Ishikawa (cell line): ENCODE measurements at regions not wholly inside any gene's neighbourhood (a gene's known extent, or its start where the extent isn't known, plus 50 kb on each side); places are given as distances from the start of the nearest gene placed in this dataset.

Source experiments
- CEBPB ChIP-seq: IDR thresholded peaks from 2 replicates; pipeline ENCODE4 v1.6.1; 2012
- CREB1 ChIP-seq: IDR thresholded peaks from 2 replicates; pipeline ENCODE4 v1.6.1; 2012; ENCODE audit warnings: low read depth
- EGR1 ChIP-seq: IDR thresholded peaks from 2 replicates; pipeline ENCODE4 v1.6.1; 2012
- EP300 ChIP-seq: IDR thresholded peaks from 2 replicates; pipeline ENCODE4 v1.6.1; 2012; ENCODE audit warnings: borderline replicate concordance
- FOXM1 ChIP-seq: IDR thresholded peaks from 2 replicates; pipeline ENCODE4 v1.6.1; 2012; ENCODE audit warnings: low read depth, borderline replicate concordance
- MAX ChIP-seq: IDR thresholded peaks from 2 replicates; pipeline ENCODE4 v1.6.1; 2012
- NFIC ChIP-seq: IDR thresholded peaks from 2 replicates; pipeline ENCODE4 v1.6.1; 2012
- RAD21 ChIP-seq: IDR thresholded peaks from 2 replicates; pipeline ENCODE4 v1.6.1; 2012; ENCODE audit warnings: low read depth
- REST ChIP-seq: IDR thresholded peaks from 2 replicates; pipeline ENCODE4 v1.6.1; 2012; ENCODE audit warnings: low read depth, mild to moderate bottlenecking
- TAF1 ChIP-seq: IDR thresholded peaks from 2 replicates; pipeline ENCODE4 v1.6.1; 2012; ENCODE audit warnings: low read depth, mild to moderate bottlenecking
- TCF12 ChIP-seq: IDR thresholded peaks from 2 replicates; pipeline ENCODE4 v1.6.1; 2012; ENCODE audit warnings: low read depth
- TEAD4 ChIP-seq: IDR thresholded peaks from 2 replicates; pipeline ENCODE4 v1.6.1; 2012
- USF1 ChIP-seq: IDR thresholded peaks from 2 replicates; pipeline ENCODE4 v1.6.1; 2012
- YY1 ChIP-seq: IDR thresholded peaks from 2 replicates; pipeline ENCODE4 v1.6.1; 2012; ENCODE audit warnings: low read depth
- ZBTB7A ChIP-seq: IDR thresholded peaks from 2 replicates; pipeline ENCODE4 v1.6.1; 2012; ENCODE audit warnings: low read depth

DNA sequence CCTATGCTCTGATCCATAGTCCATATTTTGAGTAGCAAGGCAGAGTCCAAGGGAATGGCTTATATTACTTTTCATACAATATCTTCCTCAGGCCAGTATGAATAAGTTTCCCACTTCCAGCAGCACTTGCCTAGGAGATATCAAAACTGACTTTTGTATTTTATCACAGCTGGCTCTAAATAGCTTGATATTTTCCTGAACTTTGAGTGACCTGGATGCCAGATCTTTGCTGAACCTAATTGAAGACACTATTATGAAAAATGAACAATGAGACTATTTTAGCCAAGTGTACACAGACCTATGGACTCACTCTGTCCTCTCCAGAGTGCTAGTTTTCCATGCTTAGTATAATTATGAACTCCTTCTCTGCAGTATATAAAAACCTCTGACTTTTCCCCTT is 475.6 kb upstream of the PTGER4 start:
- TF ChIP-seq NFIC (no peak), TEAD4 (no peak), CEBPB (no peak), EGR1 (no peak), CREB1 (no peak), ZBTB7A (no peak), RAD21 (no peak), MAX (no peak), TAF1 (no peak), EP300 (no peak), USF1 (no peak), FOXM1 (no peak), REST (no peak), YY1 (no peak), TCF12 (no peak)

DNA sequence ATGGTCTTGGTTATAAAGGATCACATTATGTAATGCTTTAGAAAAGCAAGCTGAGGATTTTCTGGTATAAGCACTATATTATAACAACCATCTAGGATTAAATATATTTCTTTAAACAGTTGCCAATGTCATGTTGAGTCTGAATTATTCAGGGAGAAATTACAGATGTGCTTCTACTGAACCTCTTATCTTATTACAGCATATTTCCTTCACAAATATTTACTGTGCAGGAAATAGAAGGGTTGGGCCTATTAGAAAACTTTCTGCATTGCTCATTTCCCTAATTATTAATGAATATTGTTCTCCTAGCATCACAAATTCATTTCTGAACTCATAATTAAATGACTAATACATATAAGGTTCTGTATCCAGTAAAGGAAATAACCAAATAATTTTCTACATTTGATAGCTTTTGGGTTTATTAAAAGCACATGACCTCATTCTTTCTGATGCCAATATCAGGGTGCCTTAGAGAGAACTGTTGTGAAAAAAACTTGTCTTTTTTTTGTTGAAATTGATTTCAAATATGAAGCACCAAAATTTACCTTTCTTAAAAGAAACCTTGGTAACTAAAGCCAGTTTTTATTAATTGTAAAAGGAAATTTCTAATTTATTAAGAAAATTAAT is 476.8 kb upstream of the PTGER4 start:
- TF ChIP-seq USF1 (no peak), TEAD4 (no peak), NFIC (no peak), CEBPB (no peak), REST (no peak), MAX (no peak), TCF12 (no peak), TAF1 (no peak), CREB1 (no peak), RAD21 (no peak), FOXM1 (no peak), EGR1 (no peak), YY1 (no peak), EP300 (no peak), ZBTB7A (no peak)

DNA sequence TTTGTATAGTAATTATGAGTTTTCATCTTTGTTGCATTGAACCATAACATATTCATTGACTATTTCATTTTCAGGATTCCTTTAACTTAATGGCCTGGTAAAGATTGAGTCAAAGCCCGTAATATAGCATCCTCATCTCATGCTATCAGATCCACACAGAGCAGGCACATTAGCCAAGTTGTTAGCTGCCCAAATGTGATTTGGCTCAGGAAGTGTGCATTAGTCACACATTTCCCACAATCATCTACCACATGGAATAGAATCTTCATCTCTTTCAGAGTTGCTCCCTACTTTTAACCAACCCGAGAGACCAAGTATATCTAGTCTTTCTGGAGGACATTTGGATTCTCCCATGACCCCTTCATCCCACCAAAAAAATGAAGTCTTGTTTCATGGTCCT is 481.0 kb upstream of the PTGER4 start:
- TF ChIP-seq CREB1 (no peak), TEAD4 (no peak), RAD21 (no peak), EP300 (no peak), USF1 (no peak), ZBTB7A (no peak), MAX (no peak), FOXM1 (no peak), EGR1 (no peak), TAF1 (no peak)

DNA sequence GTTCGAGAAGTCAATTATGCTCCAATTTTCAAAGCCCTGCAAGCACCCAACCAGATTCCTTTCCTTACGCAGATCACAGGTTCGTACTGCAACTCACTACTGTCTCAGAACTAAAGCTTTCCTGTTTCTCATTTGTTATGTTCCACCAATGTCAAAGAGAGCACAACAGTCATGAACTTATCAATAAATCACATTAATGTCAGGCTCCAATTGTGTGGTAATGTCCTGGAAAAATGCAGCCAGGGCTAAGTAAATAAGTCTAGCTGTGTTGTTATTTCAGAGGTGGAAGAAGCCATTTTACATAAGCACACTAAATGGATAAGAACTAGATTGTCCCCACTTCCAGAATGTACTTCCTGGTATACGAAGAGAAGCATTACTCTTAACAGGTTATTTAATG is 488.6 kb upstream of the PTGER4 start:
- no peak for TF ChIP-seq YY1
- TF ChIP-seq RAD21: no peak
- TF ChIP-seq EGR1: no peak
- TF ChIP-seq CEBPB: no peak
- TF ChIP-seq REST: no peak
- no peak for TF ChIP-seq MAX
- no peak for TF ChIP-seq CREB1
- no peak for TF ChIP-seq EP300
- TF ChIP-seq TAF1: no peak
- no peak for TF ChIP-seq FOXM1
- TF ChIP-seq TEAD4: no peak
- no peak for TF ChIP-seq NFIC
- no peak for TF ChIP-seq ZBTB7A
- TF ChIP-seq USF1: no peak
- no peak for TF ChIP-seq TCF12
